ENCODE measurements at regions not wholly inside any gene's neighbourhood (a gene's known extent, or its start where the extent isn't known, plus 50 kb on each side); places are given as distances from the start of the nearest gene placed in this dataset.

DNA sequence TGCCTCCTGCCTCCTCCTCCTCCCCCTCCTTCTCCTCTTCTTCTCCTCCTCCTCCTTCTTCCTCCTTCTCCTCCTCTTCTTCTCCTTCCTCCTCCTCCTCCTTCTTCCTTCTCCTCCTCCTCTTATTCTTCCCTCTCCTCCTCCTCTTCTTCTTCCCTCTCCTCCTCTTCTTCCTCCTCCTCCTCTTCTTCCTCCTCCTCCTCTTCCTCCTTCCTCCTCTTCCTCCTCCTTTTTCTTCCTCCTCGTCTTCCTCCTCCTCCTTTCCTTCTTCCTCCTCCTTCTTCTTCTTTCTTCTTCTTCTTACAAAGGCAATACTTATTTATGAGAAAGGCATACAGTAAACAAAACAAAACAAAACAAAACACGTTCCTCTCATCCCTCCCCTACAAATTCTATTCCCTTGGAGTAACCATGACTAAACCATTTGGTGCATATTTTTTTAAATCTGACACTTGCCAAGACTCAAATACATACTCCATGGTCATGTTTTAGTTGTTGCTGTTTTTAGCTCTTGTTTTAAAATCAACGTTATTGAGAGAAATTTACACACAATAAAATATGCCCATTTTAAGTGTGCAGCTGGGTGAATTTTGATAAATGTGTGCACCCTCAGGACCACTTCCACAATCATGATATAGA is 135.6 kb downstream of the FOXD1 start:
- ChIA-PET POLR2A (no interaction called here), RAD21 (ENCODE audit: unreplicated experiment) (no interaction called here), SMC1A (ENCODE audit: uncharacterized antibody, unreplicated experiment) (no interaction called here), CTCF (no interaction called here)
- ATAC-seq (no peak), FAIRE-seq (no peak), DNase-seq (ENCODE audit: low read depth, low spot score) (no peak)
- Histone ChIP-seq H4K20me1 (ENCODE audit: control insufficient read depth, insufficient read depth) (no peaks in the 10 kb centered on the region), H3K4me1 (ENCODE audit: control insufficient read depth, insufficient read depth, low read length) (no peaks in the 10 kb centered on the region), H3K27ac (ENCODE audit: control insufficient read depth, insufficient read depth) (no peak overlapping the region), H2AFZ (ENCODE audit: control insufficient read depth, low read depth, low read length) (no peak overlapping the region), H3K9ac (ENCODE audit: control insufficient read depth, insufficient read depth, low read length) (no peak overlapping the region), H3K27me3 (replicated peaks in 1 of 2; ENCODE audit: control insufficient read depth in 2 of 2, insufficient read depth in 2 of 2, low read length in 1 of 2) (peaks cover 8 to 14% of the 10 kb centered on the region in 2 experiments), H3K4me2 (ENCODE audit: control insufficient read depth, insufficient read depth) (no peak overlapping the region), H3K36me3 (ENCODE audit: control insufficient read depth in 2 of 2, insufficient read depth in 2 of 2, low read length in 1 of 2) (no peaks in the 10 kb centered on the region), H3K79me2 (ENCODE audit: control insufficient read depth, insufficient read depth, low read length) (no peaks in the 10 kb centered on the region), H3K4me3 (no peak overlapping the region), H3K9me3 (replicated peaks; ENCODE audit: control insufficient read depth, insufficient read depth, low read length) (no peaks in the 10 kb centered on the region)
- WGBS (ENCODE audit: insufficient coverage, insufficient replicate concordance, low lambda C conversion rate, missing lambda C conversion rate): 7% methylated on average over 3 of the region's 3 CpGs
- TF ChIP-seq RFX5 (IDR thresholded peaks at IDR 0.05; ENCODE audit: low read depth, low read length) (no peak), SRF (IDR thresholded peaks at IDR 0.05; ENCODE audit: low read depth in 2 of 2, low read length in 2 of 2) (no peak), POLR2AphosphoS2 (IDR thresholded peaks at IDR 0.05; ENCODE audit: low read depth, low read length) (no peak), TBL1XR1 (IDR thresholded peaks at IDR 0.05; ENCODE audit: low read depth, low read length) (no peak), POU2F2 (IDR thresholded peaks at IDR 0.05; ENCODE audit: borderline replicate concordance, low read depth, low read length) (no peak), GATAD2B (conservative IDR thresholded peaks at IDR 0.05; ENCODE audit: low read depth) (no peak), BACH1 (IDR thresholded peaks at IDR 0.05; ENCODE audit: borderline replicate concordance) (no peak)
- TF ChIP-seq, protein P1, sequence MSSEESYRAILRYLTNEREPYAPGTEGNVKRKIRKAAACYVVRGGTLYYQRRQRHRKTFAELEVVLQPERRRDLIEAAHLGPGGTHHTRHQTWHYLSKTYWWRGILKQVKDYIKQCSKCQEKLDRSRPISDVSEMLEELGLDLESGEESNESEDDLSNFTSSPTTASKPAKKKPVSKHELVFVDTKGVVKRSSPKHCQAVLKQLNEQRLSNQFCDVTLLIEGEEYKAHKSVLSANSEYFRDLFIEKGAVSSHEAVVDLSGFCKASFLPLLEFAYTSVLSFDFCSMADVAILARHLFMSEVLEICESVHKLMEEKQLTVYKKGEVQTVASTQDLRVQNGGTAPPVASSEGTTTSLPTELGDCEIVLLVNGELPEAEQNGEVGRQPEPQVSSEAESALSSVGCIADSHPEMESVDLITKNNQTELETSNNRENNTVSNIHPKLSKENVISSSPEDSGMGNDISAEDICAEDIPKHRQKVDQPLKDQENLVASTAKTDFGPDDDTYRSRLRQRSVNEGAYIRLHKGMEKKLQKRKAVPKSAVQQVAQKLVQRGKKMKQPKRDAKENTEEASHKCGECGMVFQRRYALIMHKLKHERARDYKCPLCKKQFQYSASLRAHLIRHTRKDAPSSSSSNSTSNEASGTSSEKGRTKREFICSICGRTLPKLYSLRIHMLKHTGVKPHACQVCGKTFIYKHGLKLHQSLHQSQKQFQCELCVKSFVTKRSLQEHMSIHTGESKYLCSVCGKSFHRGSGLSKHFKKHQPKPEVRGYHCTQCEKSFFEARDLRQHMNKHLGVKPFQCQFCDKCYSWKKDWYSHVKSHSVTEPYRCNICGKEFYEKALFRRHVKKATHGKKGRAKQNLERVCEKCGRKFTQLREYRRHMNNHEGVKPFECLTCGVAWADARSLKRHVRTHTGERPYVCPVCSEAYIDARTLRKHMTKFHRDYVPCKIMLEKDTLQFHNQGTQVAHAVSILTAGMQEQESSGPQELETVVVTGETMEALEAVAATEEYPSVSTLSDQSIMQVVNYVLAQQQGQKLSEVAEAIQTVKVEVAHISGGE (CRISPR knock-in tag; IDR thresholded peaks at IDR 0.05): no peak
- TF ChIP-seq, protein P2, sequence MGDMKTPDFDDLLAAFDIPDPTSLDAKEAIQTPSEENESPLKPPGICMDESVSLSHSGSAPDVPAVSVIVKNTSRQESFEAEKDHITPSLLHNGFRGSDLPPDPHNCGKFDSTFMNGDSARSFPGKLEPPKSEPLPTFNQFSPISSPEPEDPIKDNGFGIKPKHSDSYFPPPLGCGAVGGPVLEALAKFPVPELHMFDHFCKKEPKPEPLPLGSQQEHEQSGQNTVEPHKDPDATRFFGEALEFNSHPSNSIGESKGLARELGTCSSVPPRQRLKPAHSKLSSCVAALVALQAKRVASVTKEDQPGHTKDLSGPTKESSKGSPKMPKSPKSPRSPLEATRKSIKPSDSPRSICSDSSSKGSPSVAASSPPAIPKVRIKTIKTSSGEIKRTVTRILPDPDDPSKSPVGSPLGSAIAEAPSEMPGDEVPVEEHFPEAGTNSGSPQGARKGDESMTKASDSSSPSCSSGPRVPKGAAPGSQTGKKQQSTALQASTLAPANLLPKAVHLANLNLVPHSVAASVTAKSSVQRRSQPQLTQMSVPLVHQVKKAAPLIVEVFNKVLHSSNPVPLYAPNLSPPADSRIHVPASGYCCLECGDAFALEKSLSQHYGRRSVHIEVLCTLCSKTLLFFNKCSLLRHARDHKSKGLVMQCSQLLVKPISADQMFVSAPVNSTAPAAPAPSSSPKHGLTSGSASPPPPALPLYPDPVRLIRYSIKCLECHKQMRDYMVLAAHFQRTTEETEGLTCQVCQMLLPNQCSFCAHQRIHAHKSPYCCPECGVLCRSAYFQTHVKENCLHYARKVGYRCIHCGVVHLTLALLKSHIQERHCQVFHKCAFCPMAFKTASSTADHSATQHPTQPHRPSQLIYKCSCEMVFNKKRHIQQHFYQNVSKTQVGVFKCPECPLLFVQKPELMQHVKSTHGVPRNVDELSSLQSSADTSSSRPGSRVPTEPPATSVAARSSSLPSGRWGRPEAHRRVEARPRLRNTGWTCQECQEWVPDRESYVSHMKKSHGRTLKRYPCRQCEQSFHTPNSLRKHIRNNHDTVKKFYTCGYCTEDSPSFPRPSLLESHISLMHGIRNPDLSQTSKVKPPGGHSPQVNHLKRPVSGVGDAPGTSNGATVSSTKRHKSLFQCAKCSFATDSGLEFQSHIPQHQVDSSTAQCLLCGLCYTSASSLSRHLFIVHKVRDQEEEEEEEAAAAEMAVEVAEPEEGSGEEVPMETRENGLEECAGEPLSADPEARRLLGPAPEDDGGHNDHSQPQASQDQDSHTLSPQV (IDR thresholded peaks at IDR 0.05): no peak
- TF ChIP-seq, protein P3, sequence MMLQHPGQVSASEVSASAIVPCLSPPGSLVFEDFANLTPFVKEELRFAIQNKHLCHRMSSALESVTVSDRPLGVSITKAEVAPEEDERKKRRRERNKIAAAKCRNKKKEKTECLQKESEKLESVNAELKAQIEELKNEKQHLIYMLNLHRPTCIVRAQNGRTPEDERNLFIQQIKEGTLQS (IDR thresholded peaks at IDR 0.05; ENCODE audit: borderline replicate concordance, extremely low read depth, low read depth, low read length): no peak
- TF ChIP-seq, protein P4, sequence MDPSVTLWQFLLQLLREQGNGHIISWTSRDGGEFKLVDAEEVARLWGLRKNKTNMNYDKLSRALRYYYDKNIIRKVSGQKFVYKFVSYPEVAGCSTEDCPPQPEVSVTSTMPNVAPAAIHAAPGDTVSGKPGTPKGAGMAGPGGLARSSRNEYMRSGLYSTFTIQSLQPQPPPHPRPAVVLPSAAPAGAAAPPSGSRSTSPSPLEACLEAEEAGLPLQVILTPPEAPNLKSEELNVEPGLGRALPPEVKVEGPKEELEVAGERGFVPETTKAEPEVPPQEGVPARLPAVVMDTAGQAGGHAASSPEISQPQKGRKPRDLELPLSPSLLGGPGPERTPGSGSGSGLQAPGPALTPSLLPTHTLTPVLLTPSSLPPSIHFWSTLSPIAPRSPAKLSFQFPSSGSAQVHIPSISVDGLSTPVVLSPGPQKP (IDR thresholded peaks at IDR 0.05; ENCODE audit: low read depth, low read length): no peak
- intact Hi-C loops (cut with micrococcal nuclease; ENCODE audit: unreplicated experiment): no loop called here
- in situ Hi-C loops (cut with MboI): no loop called here
- BruUV-seq (replicated peaks): no TSS peak
